ENCODE measurements at regions not wholly inside any gene's neighbourhood (a gene's known extent, or its start where the extent isn't known, plus 50 kb on each side); places are given as distances from the start of the nearest gene placed in this dataset.

DNA sequence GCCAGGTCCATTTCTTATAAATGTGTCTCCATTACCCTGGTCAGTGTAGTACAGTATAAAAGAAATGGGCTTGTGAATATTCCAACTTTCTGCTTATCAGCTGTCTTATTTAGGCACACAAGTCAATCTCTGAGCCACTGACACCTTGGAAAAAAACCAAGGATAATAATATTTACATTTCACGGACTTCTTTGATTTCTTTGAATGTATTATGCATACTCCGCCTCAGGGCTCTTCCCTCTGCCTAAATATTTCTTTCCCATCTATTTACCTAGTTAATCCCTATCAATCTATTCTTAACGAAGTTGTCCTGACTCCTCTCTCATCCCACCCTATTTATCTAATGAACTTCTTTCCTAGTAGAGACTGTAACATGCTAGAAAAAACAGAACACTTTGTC lies 253.8 kb downstream of the CRPPA start:
- Histone ChIP-seq H3K27me3 (ENCODE audit: control insufficient read depth, insufficient read depth, low read length) (no peaks in the 10 kb centered on the region), H3K4me1 (ENCODE audit: control insufficient read depth in 2 of 3, insufficient read depth in 2 of 3, low read depth in 1 of 3, low read length in 3 of 3) (peaks cover 0 to 3% (median 0%) of the 10 kb centered on the region in 3 donors), H3K36me3 (ENCODE audit: control insufficient read depth in 2 of 3, insufficient read depth in 3 of 3, low read length in 3 of 3) (no peaks in the 10 kb centered on the region), H3K27ac (ENCODE audit: low read depth in 2 of 2, low read length in 2 of 2) (no peak overlapping the region), H3K9ac (ENCODE audit: low read length in 3 of 3) (no peak overlapping the region), H3K9me3 (ENCODE audit: control insufficient read depth in 2 of 3, insufficient read depth in 1 of 3, low read length in 3 of 3) (no peaks in the 10 kb centered on the region), H3K4me3 (ENCODE audit: low read length in 3 of 3) (no peak overlapping the region)
- DNase-seq (no peak), FAIRE-seq (no peak)
- intact Hi-C loops (cut with DNase I): no loop called here
- TF ChIP-seq, protein P1, sequence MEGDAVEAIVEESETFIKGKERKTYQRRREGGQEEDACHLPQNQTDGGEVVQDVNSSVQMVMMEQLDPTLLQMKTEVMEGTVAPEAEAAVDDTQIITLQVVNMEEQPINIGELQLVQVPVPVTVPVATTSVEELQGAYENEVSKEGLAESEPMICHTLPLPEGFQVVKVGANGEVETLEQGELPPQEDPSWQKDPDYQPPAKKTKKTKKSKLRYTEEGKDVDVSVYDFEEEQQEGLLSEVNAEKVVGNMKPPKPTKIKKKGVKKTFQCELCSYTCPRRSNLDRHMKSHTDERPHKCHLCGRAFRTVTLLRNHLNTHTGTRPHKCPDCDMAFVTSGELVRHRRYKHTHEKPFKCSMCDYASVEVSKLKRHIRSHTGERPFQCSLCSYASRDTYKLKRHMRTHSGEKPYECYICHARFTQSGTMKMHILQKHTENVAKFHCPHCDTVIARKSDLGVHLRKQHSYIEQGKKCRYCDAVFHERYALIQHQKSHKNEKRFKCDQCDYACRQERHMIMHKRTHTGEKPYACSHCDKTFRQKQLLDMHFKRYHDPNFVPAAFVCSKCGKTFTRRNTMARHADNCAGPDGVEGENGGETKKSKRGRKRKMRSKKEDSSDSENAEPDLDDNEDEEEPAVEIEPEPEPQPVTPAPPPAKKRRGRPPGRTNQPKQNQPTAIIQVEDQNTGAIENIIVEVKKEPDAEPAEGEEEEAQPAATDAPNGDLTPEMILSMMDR (IDR thresholded peaks at IDR 0.05; ENCODE audit: borderline replicate concordance, extremely low read depth, insufficient read depth): no peak

DNA sequence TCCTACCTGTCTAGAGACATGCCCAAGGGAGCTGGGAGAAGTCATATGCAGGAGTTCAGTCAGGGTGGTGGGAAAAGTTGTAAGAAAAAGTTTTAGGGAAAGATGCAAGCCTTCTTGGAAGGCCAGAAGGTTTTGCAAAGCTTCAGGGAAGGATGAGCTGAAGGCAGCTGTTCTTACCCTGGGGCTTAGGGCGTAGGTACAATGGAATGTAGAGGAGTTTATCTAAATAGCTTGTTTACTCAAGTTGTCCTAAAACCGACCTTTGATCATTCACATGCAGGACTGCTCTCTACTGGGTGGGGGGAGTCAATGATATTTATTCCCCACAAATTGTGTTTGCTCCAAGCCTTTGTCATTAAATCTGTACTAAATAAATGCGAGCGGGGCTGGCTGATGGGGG lies 277.0 kb downstream of the CRPPA start:
- TF ChIP-seq, protein P1 (IDR thresholded peaks at IDR 0.05; ENCODE audit: borderline replicate concordance, extremely low read depth, insufficient read depth): no peak
- H3K4me3 ChIP-seq (ENCODE audit: low read length in 3 of 3): no peak overlapping the region
- no peaks in the 10 kb centered on the region for H3K27me3 ChIP-seq (ENCODE audit: control insufficient read depth, insufficient read depth, low read length)
- no peaks in the 10 kb centered on the region for H3K4me1 ChIP-seq (ENCODE audit: control insufficient read depth in 2 of 3, insufficient read depth in 2 of 3, low read depth in 1 of 3, low read length in 3 of 3)
- DNase-seq (no peak), FAIRE-seq (no peak)
- peaks cover 0 to 16% (median 0%) of the 10 kb centered on the region in 3 donors for H3K9me3 ChIP-seq (ENCODE audit: control insufficient read depth in 2 of 3, insufficient read depth in 1 of 3, low read length in 3 of 3)
- H3K36me3 ChIP-seq (ENCODE audit: control insufficient read depth in 2 of 3, insufficient read depth in 3 of 3, low read length in 3 of 3): no peaks in the 10 kb centered on the region
- intact Hi-C loops (cut with DNase I): no loop called here
- no peak overlapping the region for H3K9ac ChIP-seq (ENCODE audit: low read length in 3 of 3)
- H3K27ac ChIP-seq (ENCODE audit: low read depth in 2 of 2, low read length in 2 of 2): no peak overlapping the region

DNA sequence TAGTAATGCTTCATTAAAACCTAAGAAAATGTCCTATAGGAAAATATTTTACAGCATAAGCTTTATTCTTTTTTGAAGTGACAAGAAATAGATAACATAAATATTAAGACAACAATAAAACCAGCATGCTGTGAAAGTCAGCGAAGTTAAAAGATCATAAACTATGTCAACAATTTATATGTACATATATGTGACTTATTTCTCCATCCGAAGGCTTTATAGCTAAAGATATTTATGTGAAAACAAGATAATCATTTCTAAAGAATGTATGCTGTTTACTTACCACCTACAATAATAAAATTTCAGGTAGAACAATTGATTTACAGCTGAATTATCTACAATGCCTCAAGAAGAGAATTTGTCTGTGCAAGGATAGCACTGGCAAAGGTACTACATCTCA lies 283.4 kb downstream of the CRPPA start:
- H3K27ac ChIP-seq (ENCODE audit: low read depth in 2 of 2, low read length in 2 of 2): no peak overlapping the region
- H3K9ac ChIP-seq (ENCODE audit: low read length in 3 of 3): no peak overlapping the region
- no peaks in the 10 kb centered on the region for H3K27me3 ChIP-seq (ENCODE audit: control insufficient read depth, insufficient read depth, low read length)
- intact Hi-C loops (cut with DNase I): no loop called here
- DNase-seq (no peak), FAIRE-seq (no peak)
- H3K4me3 ChIP-seq (ENCODE audit: low read length in 3 of 3): no peak overlapping the region
- no peaks in the 10 kb centered on the region for H3K36me3 ChIP-seq (ENCODE audit: control insufficient read depth in 2 of 3, insufficient read depth in 3 of 3, low read length in 3 of 3)
- TF ChIP-seq, protein P1 (IDR thresholded peaks at IDR 0.05; ENCODE audit: borderline replicate concordance, extremely low read depth, insufficient read depth): no peak
- H3K4me1 ChIP-seq (ENCODE audit: control insufficient read depth in 2 of 3, insufficient read depth in 2 of 3, low read depth in 1 of 3, low read length in 3 of 3): no peaks in the 10 kb centered on the region
- no peaks in the 10 kb centered on the region for H3K9me3 ChIP-seq (ENCODE audit: control insufficient read depth in 2 of 3, insufficient read depth in 1 of 3, low read length in 3 of 3)

DNA sequence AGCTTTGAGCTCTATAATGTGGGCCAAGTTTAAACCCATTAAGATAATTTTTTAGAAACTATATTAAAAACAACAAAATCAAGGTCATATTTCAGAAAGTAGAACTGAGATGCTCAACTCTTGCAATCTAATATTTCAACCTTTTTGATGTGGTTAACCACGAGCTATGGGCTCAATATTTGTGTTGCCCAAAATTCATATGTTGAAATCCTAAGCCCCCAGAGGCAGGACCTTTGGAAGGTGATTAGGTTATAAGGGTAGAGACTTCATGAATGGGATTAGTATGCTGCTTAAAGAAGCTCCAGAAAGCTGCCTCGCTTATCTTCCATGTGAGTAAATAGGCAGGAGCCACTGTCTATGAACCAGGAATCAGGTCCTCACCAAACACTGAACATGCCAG lies 284.4 kb downstream of the CRPPA start:
- H3K9me3 ChIP-seq (ENCODE audit: control insufficient read depth in 2 of 3, insufficient read depth in 1 of 3, low read length in 3 of 3): no peaks in the 10 kb centered on the region
- DNase-seq (no peak), FAIRE-seq (no peak)
- intact Hi-C loops (cut with DNase I): no loop called here
- H3K4me1 ChIP-seq (ENCODE audit: control insufficient read depth in 2 of 3, insufficient read depth in 2 of 3, low read depth in 1 of 3, low read length in 3 of 3): no peaks in the 10 kb centered on the region
- H3K4me3 ChIP-seq (ENCODE audit: low read length in 3 of 3): no peak overlapping the region
- H3K27me3 ChIP-seq (ENCODE audit: control insufficient read depth, insufficient read depth, low read length): no peaks in the 10 kb centered on the region
- no peak overlapping the region for H3K27ac ChIP-seq (ENCODE audit: low read depth in 2 of 2, low read length in 2 of 2)
- H3K36me3 ChIP-seq (ENCODE audit: control insufficient read depth in 2 of 3, insufficient read depth in 3 of 3, low read length in 3 of 3): no peaks in the 10 kb centered on the region
- no peak overlapping the region for H3K9ac ChIP-seq (ENCODE audit: low read length in 3 of 3)
- TF ChIP-seq, protein P1 (IDR thresholded peaks at IDR 0.05; ENCODE audit: borderline replicate concordance, extremely low read depth, insufficient read depth): no peak

Data from kidney (tissue), 13 donors.